ENCODE measurements at regions not wholly inside any gene's neighbourhood (a gene's known extent, or its start where the extent isn't known, plus 50 kb on each side); places are given as distances from the start of the nearest gene placed in this dataset.

DNA sequence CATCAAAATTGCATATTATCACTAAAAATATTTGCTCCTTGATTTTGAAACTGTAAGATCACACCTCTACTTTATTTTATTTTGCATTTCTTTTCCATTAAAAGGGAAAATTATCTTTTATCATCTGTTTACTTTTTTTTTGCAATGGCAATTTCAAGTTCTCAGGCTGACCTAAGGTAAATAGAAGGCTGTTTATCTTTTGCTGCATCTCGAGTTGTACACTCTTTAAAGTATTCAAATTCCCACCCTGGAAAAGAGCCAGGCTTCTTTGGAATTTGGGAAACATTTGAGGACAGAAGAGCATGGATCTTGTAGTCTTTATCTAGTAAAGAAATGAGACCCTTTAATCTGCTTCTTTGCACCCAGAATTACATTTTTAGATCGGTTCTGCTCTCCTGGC is 645.7 kb downstream of the SLC4A3 start:
- Histone ChIP-seq H3K23ac (ENCODE audit: insufficient read length, low read depth, low read length) (no peak overlapping the region), H4K8ac (replicated peaks; ENCODE audit: insufficient read length, low read depth, low read length) (no peak overlapping the region), H2BK12ac (ENCODE audit: insufficient read length, low read depth, low read length) (no peak overlapping the region), H3K79me2 (ENCODE audit: insufficient read depth, low read length) (no peaks in the 10 kb centered on the region), H3K79me1 (ENCODE audit: insufficient read depth, low read depth, low read length, poor library complexity, severe bottlenecking) (no peaks in the 10 kb centered on the region), H3K14ac (ENCODE audit: insufficient read depth, low read length) (no peak overlapping the region), H3K4ac (ENCODE audit: low read depth, low read length) (no peak overlapping the region), H2AK5ac (ENCODE audit: insufficient read length, low read length) (no peak overlapping the region), H3K56ac (ENCODE audit: insufficient read length, low read depth, low read length) (no peak overlapping the region), H3K27ac (ENCODE audit: insufficient read length, low read depth, low read length) (no peak overlapping the region), H2BK20ac (ENCODE audit: low read depth, low read length, poor library complexity, severe bottlenecking) (no peak overlapping the region), H4K20me1 (ENCODE audit: control insufficient read depth, insufficient read depth, insufficient read length) (no peaks in the 10 kb centered on the region), H3K18ac (ENCODE audit: insufficient read length, low read depth, low read length) (no peak overlapping the region), H3K4me2 (ENCODE audit: insufficient read depth, insufficient read length, low read length) (no peak overlapping the region), H2BK120ac (ENCODE audit: low read depth, low read length, poor library complexity, severe bottlenecking) (no peak overlapping the region), H4K5ac (ENCODE audit: insufficient read length, low read depth, low read length) (no peak overlapping the region), H2BK15ac (ENCODE audit: low read depth, low read length) (no peak overlapping the region), H4K91ac (ENCODE audit: insufficient read length, low read depth, low read length) (no peak overlapping the region), H3K27me3 (ENCODE audit: insufficient read depth, low read length) (no peaks in the 10 kb centered on the region), H3K4me1 (ENCODE audit: insufficient read depth, low read length) (peaks cover 4% of the 10 kb centered on the region; the same call in 1 of the 2 replicates), H3K23me2 (ENCODE audit: insufficient read length, low read depth, low read length, poor library complexity, severe bottlenecking) (no peaks in the 10 kb centered on the region), H2BK5ac (ENCODE audit: insufficient read length, low read length) (no peak overlapping the region), H3K9ac (ENCODE audit: extremely low read depth, insufficient read length, low read length) (no peak overlapping the region), H3K9me3 (ENCODE audit: control insufficient read depth, low read depth, low read length) (no peaks in the 10 kb centered on the region), H3T11ph (ENCODE audit: low read length) (no peak overlapping the region), H2AFZ (ENCODE audit: low read length) (no peak overlapping the region)
- Mint-ChIP-seq H3K4me3 (no peak overlapping the region), H3K9me3 (0 out of 5 replicates have a peak, but pooled peaks cover 0 to 4% of the 10 kb centered on the region in 2 experiments), H3K27me3 (ENCODE audit: low read depth) (no peaks in the 10 kb centered on the region), H3K27ac (no peak overlapping the region), H3K36me3 (ENCODE audit: insufficient read depth in 1 of 3, low read depth in 3 of 3) (no peaks in the 10 kb centered on the region), H3K4me1 (peaks cover 10 to 11% of the 10 kb centered on the region in 2 experiments)
- no CpG with 5 or more reads among the region's 2 CpGs for WGBS (ENCODE audit: extremely low coverage, insufficient read length, low lambda C conversion rate)
- no peak for DNase-seq
- TF ChIP-seq CTCF (conservative IDR thresholded peaks at IDR 0.05) = no peak
